ENCODE measurements at regions not wholly inside any gene's neighbourhood (a gene's known extent, or its start where the extent isn't known, plus 50 kb on each side); places are given as distances from the start of the nearest gene placed in this dataset.

DNA sequence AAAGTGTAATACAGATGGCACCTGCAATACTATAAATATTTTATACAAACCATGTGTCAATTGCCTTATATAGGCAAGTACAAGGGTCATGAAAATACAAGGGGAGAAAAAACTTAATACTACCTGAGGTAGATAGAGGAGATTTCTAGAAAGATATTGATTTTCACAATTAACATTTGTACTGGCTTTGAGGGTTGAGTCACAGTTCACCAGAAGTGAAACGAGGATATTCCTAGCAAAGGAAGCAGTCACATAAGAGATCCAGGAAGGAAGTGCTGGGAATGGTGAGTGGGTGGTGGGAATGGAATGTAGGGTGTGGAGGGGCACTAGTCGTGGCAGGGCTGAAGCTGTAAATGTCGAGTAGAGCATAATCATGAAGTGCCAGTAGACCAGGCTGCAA is 108.7 kb downstream of the P2RY1 start:
- no peaks in the 10 kb centered on the region for H3K27me3 ChIP-seq (ENCODE audit: control insufficient read depth in 5 of 5, insufficient read depth in 4 of 5, low read length in 5 of 5)
- H3K27ac ChIP-seq (ENCODE audit: low read depth, low read length): no peak overlapping the region
- no peaks in the 10 kb centered on the region for H3K36me3 ChIP-seq (ENCODE audit: control insufficient read depth in 5 of 5, insufficient read depth in 5 of 5, low read length in 5 of 5)
- H3K9ac ChIP-seq (ENCODE audit: low read length in 5 of 5): no peak overlapping the region
- H3K4me1 ChIP-seq (ENCODE audit: control insufficient read depth in 5 of 5, insufficient read depth in 5 of 5, low read length in 5 of 5): no peaks in the 10 kb centered on the region
- H3K4me3 ChIP-seq (ENCODE audit: low read depth in 1 of 5, low read length in 5 of 5): no peak overlapping the region
- no peaks in the 10 kb centered on the region for H3K9me3 ChIP-seq (ENCODE audit: control insufficient read depth in 5 of 5, low read length in 5 of 5)

DNA sequence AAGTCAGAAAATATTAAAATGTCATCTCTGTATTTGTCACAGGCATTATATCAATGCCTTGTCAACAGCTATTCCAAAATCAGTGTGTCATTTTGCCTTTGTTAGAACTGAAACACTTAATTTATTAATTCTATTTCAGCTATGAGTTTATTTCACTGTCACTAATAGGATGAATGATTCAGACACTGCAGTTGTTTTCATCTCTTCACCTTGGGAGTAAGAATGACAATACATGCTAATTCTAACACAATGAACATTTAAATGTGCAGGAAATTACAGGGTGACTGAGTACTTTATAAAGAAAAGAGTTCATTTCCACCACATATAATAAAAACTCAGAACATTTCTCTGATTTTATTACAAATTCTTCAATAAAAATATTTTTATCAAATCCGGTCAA is 109.7 kb downstream of the P2RY1 start:
- H3K27ac ChIP-seq (ENCODE audit: low read depth, low read length): no peak overlapping the region
- H3K36me3 ChIP-seq (ENCODE audit: control insufficient read depth in 5 of 5, insufficient read depth in 5 of 5, low read length in 5 of 5): no peaks in the 10 kb centered on the region
- H3K9ac ChIP-seq (ENCODE audit: low read length in 5 of 5): no peak overlapping the region
- H3K27me3 ChIP-seq (ENCODE audit: control insufficient read depth in 5 of 5, insufficient read depth in 4 of 5, low read length in 5 of 5): no peaks in the 10 kb centered on the region
- H3K4me1 ChIP-seq (ENCODE audit: control insufficient read depth in 5 of 5, insufficient read depth in 5 of 5, low read length in 5 of 5): no peaks in the 10 kb centered on the region
- H3K9me3 ChIP-seq (ENCODE audit: control insufficient read depth in 5 of 5, low read length in 5 of 5): no peaks in the 10 kb centered on the region
- H3K4me3 ChIP-seq (ENCODE audit: low read depth in 1 of 5, low read length in 5 of 5): no peak overlapping the region

DNA sequence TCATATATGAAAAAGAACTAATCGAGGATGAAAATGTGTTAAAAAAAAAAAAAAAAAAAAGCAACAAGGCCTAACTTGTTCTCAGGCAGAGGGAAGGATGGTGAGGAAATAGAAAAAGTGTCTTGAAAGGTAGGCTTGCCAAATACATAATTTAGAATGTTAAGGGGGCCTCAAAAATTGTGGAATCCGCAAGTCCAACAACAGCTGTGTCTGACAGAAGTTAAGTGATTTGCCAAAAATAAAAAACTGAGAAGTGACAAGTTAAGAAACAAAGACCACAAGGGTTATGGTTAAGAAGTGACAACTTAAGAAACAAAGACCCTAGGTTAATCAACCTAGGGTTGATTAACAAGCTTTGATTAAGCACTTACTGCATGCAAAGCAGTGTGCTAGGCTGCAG is 110.6 kb downstream of the P2RY1 start:
- Histone ChIP-seq H3K9ac (ENCODE audit: low read length in 5 of 5) (no peak overlapping the region), H3K4me1 (ENCODE audit: control insufficient read depth in 5 of 5, insufficient read depth in 5 of 5, low read length in 5 of 5) (no peaks in the 10 kb centered on the region), H3K36me3 (ENCODE audit: control insufficient read depth in 5 of 5, insufficient read depth in 5 of 5, low read length in 5 of 5) (no peaks in the 10 kb centered on the region), H3K27me3 (ENCODE audit: control insufficient read depth in 5 of 5, insufficient read depth in 4 of 5, low read length in 5 of 5) (no peaks in the 10 kb centered on the region), H3K4me3 (ENCODE audit: low read depth in 1 of 5, low read length in 5 of 5) (no peak overlapping the region), H3K27ac (ENCODE audit: low read depth, low read length) (no peak overlapping the region), H3K9me3 (ENCODE audit: control insufficient read depth in 5 of 5, low read length in 5 of 5) (no peaks in the 10 kb centered on the region)

DNA sequence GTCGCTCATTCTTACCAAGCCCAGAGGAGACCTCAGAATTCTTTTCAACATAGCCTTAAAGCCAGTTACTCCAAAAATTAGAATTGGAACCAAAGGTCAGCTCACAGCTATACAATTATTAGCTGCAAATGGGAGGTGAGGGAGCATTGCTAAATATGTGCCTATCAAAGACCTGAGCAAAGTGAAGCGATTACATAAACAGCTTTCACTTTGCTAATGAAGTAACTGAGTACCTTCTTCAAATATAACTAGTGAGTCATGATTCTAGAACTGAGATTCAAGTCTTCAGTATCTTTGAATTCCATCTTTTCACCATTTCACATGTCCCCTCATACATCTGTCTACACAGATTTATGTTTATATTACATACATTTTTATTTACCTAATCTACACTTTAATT is 122.6 kb downstream of the P2RY1 start:
- H3K9ac ChIP-seq (ENCODE audit: low read length in 5 of 5): no peak overlapping the region
- H3K27ac ChIP-seq (ENCODE audit: low read depth, low read length): no peak overlapping the region
- H3K27me3 ChIP-seq (ENCODE audit: control insufficient read depth in 5 of 5, insufficient read depth in 4 of 5, low read length in 5 of 5): no peaks in the 10 kb centered on the region
- H3K9me3 ChIP-seq (ENCODE audit: control insufficient read depth in 5 of 5, low read length in 5 of 5): no peaks in the 10 kb centered on the region
- H3K4me1 ChIP-seq (ENCODE audit: control insufficient read depth in 5 of 5, insufficient read depth in 5 of 5, low read length in 5 of 5): no peaks in the 10 kb centered on the region
- no peaks in the 10 kb centered on the region for H3K36me3 ChIP-seq (ENCODE audit: control insufficient read depth in 5 of 5, insufficient read depth in 5 of 5, low read length in 5 of 5)
- H3K4me3 ChIP-seq (ENCODE audit: low read depth in 1 of 5, low read length in 5 of 5): no peak overlapping the region

DNA sequence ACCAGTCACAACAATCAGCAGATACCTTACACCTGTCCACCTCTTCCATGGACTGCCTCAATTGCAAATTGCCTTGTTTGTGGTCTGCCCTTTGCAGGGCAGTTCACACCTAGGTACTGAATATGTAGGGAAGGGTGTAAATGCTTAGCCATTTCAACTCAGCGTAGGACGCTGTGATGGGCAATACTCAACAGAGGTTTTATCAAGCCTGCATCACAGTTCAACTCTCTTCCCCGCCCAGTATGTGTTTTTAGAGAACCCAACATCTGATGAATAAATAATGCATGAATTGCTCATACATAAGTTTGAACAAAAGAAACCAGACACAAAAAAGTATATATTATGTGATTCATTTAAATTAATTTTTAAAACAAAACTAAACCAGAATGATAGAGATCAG is 124.4 kb downstream of the P2RY1 start:
- no peaks in the 10 kb centered on the region for H3K27me3 ChIP-seq (ENCODE audit: control insufficient read depth in 5 of 5, insufficient read depth in 4 of 5, low read length in 5 of 5)
- no peaks in the 10 kb centered on the region for H3K9me3 ChIP-seq (ENCODE audit: control insufficient read depth in 5 of 5, low read length in 5 of 5)
- H3K27ac ChIP-seq (ENCODE audit: low read depth, low read length): no peak overlapping the region
- no peak overlapping the region for H3K4me3 ChIP-seq (ENCODE audit: low read depth in 1 of 5, low read length in 5 of 5)
- H3K4me1 ChIP-seq (ENCODE audit: control insufficient read depth in 5 of 5, insufficient read depth in 5 of 5, low read length in 5 of 5): no peaks in the 10 kb centered on the region
- no peak overlapping the region for H3K9ac ChIP-seq (ENCODE audit: low read length in 5 of 5)
- no peaks in the 10 kb centered on the region for H3K36me3 ChIP-seq (ENCODE audit: control insufficient read depth in 5 of 5, insufficient read depth in 5 of 5, low read length in 5 of 5)

DNA sequence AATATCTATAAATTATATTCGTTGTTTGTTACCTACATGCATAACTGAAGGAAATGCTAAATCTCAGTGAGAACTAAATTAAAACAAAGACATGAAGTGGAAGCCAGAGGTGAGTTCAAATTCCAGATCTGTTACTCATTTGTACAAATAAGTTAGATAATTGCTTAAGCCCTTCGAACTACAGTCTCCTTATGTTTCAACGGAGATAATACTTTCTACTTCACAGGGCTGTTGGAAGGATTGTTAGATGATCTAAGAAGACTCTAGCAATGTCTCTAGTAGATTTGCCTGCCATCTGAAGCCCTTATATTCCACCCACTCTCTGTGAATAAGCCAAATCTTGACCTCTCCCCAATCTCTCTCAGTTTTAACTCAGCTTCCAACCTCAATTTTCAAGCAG is 125.8 kb downstream of the P2RY1 start:
- no peak overlapping the region for H3K27ac ChIP-seq (ENCODE audit: low read depth, low read length)
- H3K4me1 ChIP-seq (ENCODE audit: control insufficient read depth in 5 of 5, insufficient read depth in 5 of 5, low read length in 5 of 5): no peaks in the 10 kb centered on the region
- H3K9me3 ChIP-seq (ENCODE audit: control insufficient read depth in 5 of 5, low read length in 5 of 5): no peaks in the 10 kb centered on the region
- H3K36me3 ChIP-seq (ENCODE audit: control insufficient read depth in 5 of 5, insufficient read depth in 5 of 5, low read length in 5 of 5): no peaks in the 10 kb centered on the region
- H3K27me3 ChIP-seq (ENCODE audit: control insufficient read depth in 5 of 5, insufficient read depth in 4 of 5, low read length in 5 of 5): no peaks in the 10 kb centered on the region
- H3K4me3 ChIP-seq (ENCODE audit: low read depth in 1 of 5, low read length in 5 of 5): no peak overlapping the region
- H3K9ac ChIP-seq (ENCODE audit: low read length in 5 of 5): no peak overlapping the region

DNA sequence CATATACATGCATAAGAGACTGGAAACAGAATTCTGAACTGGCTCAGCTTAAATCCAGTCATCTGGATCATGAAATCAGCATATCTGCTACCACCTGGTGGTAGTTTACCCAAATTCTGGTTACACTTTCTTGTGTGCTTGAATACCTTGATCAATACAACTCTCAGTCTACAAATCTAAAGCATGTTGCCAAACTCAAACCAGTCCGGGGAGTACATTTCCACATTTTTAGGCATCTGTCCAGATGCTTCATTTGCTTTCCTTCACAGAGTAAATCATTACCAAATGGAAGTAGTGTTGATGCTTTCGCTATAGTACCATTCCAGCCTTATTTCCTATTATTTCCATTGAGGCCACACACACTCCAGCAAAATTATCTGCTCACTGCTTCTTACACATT is 126.4 kb downstream of the P2RY1 start:
- H3K27ac ChIP-seq (ENCODE audit: low read depth, low read length): no peak overlapping the region
- H3K9me3 ChIP-seq (ENCODE audit: control insufficient read depth in 5 of 5, low read length in 5 of 5): peaks cover 0 to 1% (median 0%) of the 10 kb centered on the region in 5 donors
- no peaks in the 10 kb centered on the region for H3K27me3 ChIP-seq (ENCODE audit: control insufficient read depth in 5 of 5, insufficient read depth in 4 of 5, low read length in 5 of 5)
- no peaks in the 10 kb centered on the region for H3K36me3 ChIP-seq (ENCODE audit: control insufficient read depth in 5 of 5, insufficient read depth in 5 of 5, low read length in 5 of 5)
- no peak overlapping the region for H3K4me3 ChIP-seq (ENCODE audit: low read depth in 1 of 5, low read length in 5 of 5)
- H3K4me1 ChIP-seq (ENCODE audit: control insufficient read depth in 5 of 5, insufficient read depth in 5 of 5, low read length in 5 of 5): no peaks in the 10 kb centered on the region
- no peak overlapping the region for H3K9ac ChIP-seq (ENCODE audit: low read length in 5 of 5)

DNA sequence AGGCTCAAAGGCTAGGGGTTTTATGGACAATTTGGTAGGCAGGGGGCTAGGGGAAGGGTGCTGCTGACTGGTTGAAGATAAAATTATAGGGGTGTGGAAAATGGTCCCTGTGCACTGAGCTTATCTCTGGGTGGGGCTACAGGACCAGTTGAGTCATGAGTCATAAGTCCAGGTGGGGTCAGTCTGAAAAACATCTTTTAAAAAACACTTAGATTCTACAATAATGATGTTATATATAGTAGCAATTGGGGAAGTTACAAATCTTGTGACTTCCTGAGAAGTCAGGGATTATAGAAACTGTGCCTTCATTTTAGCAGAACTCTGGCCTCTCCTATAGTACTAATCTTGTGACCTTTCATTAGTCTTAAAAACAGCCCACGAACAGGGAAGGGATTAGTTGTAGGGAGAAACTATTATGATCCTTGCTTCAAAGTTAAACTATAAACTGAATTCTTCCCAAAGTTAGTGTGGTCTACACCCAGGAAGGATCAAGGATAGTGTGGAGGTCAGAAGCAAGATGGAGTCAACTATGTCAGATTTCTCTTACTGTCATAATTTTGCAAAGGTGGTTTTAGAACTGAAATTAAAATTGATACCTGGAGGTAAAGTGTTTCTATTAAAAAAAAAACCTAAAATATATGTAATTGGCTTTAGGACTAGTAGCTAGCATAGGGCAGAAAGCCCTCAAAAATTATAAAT is 130.1 kb downstream of the P2RY1 start:
- H3K9me3 ChIP-seq (ENCODE audit: control insufficient read depth in 5 of 5, low read length in 5 of 5): peaks cover 0 to 3% (median 0%) of the 10 kb centered on the region in 5 donors
- H3K27me3 ChIP-seq (ENCODE audit: control insufficient read depth in 5 of 5, insufficient read depth in 4 of 5, low read length in 5 of 5): no peaks in the 10 kb centered on the region
- no peaks in the 10 kb centered on the region for H3K36me3 ChIP-seq (ENCODE audit: control insufficient read depth in 5 of 5, insufficient read depth in 5 of 5, low read length in 5 of 5)
- no peak overlapping the region for H3K9ac ChIP-seq (ENCODE audit: low read length in 5 of 5)
- no peak overlapping the region for H3K4me3 ChIP-seq (ENCODE audit: low read depth in 1 of 5, low read length in 5 of 5)
- H3K4me1 ChIP-seq (ENCODE audit: control insufficient read depth in 5 of 5, insufficient read depth in 5 of 5, low read length in 5 of 5): no peaks in the 10 kb centered on the region
- no peak overlapping the region for H3K27ac ChIP-seq (ENCODE audit: low read depth, low read length)

DNA sequence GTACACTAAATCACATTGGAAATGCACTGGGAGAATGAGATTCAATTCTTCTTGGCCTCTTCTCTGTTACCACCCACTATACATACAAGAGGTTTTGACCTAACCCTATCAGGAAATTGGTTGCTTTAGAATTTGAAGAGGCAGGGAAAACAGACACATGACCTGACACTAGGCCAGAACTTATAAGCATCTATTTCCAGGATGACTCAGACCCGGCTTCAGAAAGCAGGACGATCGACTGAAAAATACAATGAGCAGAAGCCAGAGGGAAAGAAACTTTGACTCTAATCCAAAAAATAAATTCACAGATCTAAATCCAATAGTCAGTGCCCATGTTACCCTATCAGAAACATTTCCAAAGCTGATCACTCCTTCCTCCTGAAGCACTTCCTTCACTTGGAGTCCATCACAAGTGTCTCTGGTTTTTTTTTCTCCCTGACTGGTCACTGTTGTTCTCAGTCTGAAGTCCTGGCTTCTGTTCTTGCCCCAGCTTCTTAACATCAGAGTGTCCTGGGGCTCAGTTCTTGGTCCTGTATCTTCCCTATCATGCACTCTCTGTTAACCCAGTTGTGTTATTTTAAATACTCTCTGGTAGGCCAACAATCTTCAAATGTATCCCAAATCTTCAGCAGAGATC is 133.6 kb downstream of the P2RY1 start:
- Histone ChIP-seq H3K27ac (ENCODE audit: low read depth, low read length) (no peak overlapping the region), H3K36me3 (ENCODE audit: control insufficient read depth in 5 of 5, insufficient read depth in 5 of 5, low read length in 5 of 5) (no peaks in the 10 kb centered on the region), H3K27me3 (ENCODE audit: control insufficient read depth in 5 of 5, insufficient read depth in 4 of 5, low read length in 5 of 5) (no peaks in the 10 kb centered on the region), H3K4me1 (ENCODE audit: control insufficient read depth in 5 of 5, insufficient read depth in 5 of 5, low read length in 5 of 5) (no peaks in the 10 kb centered on the region), H3K4me3 (ENCODE audit: low read depth in 1 of 5, low read length in 5 of 5) (no peak overlapping the region), H3K9me3 (ENCODE audit: control insufficient read depth in 5 of 5, low read length in 5 of 5) (peaks cover 0 to 3% (median 0%) of the 10 kb centered on the region in 5 donors), H3K9ac (ENCODE audit: low read length in 5 of 5) (no peak overlapping the region)

DNA sequence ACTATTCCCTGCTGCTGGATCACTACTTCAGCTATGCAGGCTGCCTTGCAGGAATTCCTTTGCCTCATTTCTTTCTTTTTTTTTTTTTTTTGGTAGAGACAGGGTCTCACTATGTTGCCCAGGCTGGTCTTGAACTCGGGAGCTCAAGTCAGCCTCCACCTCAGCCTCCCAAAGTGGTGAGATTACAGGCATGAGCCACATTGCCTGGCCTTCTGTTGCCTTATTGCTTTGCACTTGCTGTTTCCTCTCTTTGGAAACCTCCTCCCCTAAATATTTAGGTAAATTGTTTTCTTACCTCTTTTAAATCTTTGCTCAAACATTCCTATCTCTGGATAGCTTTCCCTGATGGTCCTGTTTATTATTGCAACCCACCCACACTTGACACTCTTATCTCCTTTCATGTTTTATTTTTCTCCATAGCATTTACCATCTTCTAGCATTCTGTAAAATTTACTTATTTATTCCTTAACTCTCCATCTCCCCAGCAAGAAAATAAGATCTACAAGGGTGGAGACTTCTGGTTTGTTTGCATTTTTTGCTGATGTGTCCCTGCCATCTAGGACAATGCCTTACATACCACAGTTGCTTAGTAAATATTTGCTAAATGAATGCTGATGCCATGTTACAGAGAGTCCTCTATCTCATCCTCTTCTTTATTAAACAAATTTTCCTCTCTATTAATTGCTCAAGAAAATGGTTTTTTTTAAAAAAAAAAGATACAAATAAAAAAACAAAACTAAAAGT is 134.8 kb downstream of the P2RY1 start:
- H3K4me3 ChIP-seq (ENCODE audit: low read depth in 1 of 5, low read length in 5 of 5): no peak overlapping the region
- no peak overlapping the region for H3K27ac ChIP-seq (ENCODE audit: low read depth, low read length)
- no peaks in the 10 kb centered on the region for H3K27me3 ChIP-seq (ENCODE audit: control insufficient read depth in 5 of 5, insufficient read depth in 4 of 5, low read length in 5 of 5)
- H3K9me3 ChIP-seq (ENCODE audit: control insufficient read depth in 5 of 5, low read length in 5 of 5): peaks cover 0 to 3% (median 0%) of the 10 kb centered on the region in 5 donors
- H3K4me1 ChIP-seq (ENCODE audit: control insufficient read depth in 5 of 5, insufficient read depth in 5 of 5, low read length in 5 of 5): no peaks in the 10 kb centered on the region
- H3K9ac ChIP-seq (ENCODE audit: low read length in 5 of 5): no peak overlapping the region
- H3K36me3 ChIP-seq (ENCODE audit: control insufficient read depth in 5 of 5, insufficient read depth in 5 of 5, low read length in 5 of 5): no peaks in the 10 kb centered on the region
